ENCODE measurements at regions not wholly inside any gene's neighbourhood (a gene's known extent, or its start where the extent isn't known, plus 50 kb on each side); places are given as distances from the start of the nearest gene placed in this dataset.

- H3K27ac Mint-ChIP-seq, result no peak overlapping the region
- DNase-seq, result no peak
- no peaks in the 10 kb centered on the region for H3K27me3 Mint-ChIP-seq
- no peaks in the 10 kb centered on the region for H3K4me1 ChIP-seq (ENCODE audit: control insufficient read depth in 2 of 2, insufficient read depth in 2 of 2, low read length in 2 of 2)
- no peaks in the 10 kb centered on the region for H4K20me1 ChIP-seq (ENCODE audit: control insufficient read depth, insufficient read depth, low read length, poor library complexity, severe bottlenecking)
- peaks cover 3% of the 10 kb centered on the region for H3K9me3 Mint-ChIP-seq (ENCODE audit: insufficient read depth)
- no peaks in the 10 kb centered on the region for H3K27me3 ChIP-seq (replicated peaks in 1 of 4; ENCODE audit: control extremely low read depth in 1 of 4, control insufficient read depth in 3 of 4, insufficient read depth in 4 of 4, low read length in 3 of 4)
- no peak overlapping the region for H3K4me2 ChIP-seq (replicated peaks; ENCODE audit: low read depth, low read length, poor library complexity, severe bottlenecking)
- H2AFZ ChIP-seq (ENCODE audit: insufficient read depth, low read depth, low read length, poor library complexity, severe bottlenecking), result no peak overlapping the region
- H3K9ac ChIP-seq (ENCODE audit: low read length), result no peak overlapping the region
- ChIA-PET CTCF (no interaction called here), POLR2A (no interaction called here)
- no peaks in the 10 kb centered on the region for H3K4me1 Mint-ChIP-seq
- H3K9me3 ChIP-seq (ENCODE audit: control extremely low read depth in 1 of 3, control insufficient read depth in 2 of 3, insufficient read depth in 1 of 3, low read length in 2 of 3), result peaks cover 0 to 6% (median 0%) of the 10 kb centered on the region in 3 donors
- H3K79me2 ChIP-seq (ENCODE audit: control insufficient read depth, insufficient read depth, low read length), result no peaks in the 10 kb centered on the region
- no peak overlapping the region for H3K4me3 Mint-ChIP-seq
- ATAC-seq (ENCODE audit: low read depth), result no peak
- no peaks in the 10 kb centered on the region for H3K36me3 ChIP-seq (replicated peaks in 1 of 2; ENCODE audit: control extremely low read depth in 1 of 2, control insufficient read depth in 1 of 2, extremely low read depth in 1 of 2, insufficient read depth in 2 of 2, low read length in 1 of 2)
- intact Hi-C loops (cut with micrococcal nuclease), result no loop called here
- no peak overlapping the region for H3K4me3 ChIP-seq (ENCODE audit: control extremely low read depth in 1 of 5, extremely low read depth in 1 of 5, insufficient read depth in 1 of 5, low read depth in 2 of 5, low read length in 4 of 5)
- TF ChIP-seq CTCF (IDR thresholded peaks at IDR 0.05) (no peak), EZH2 (IDR thresholded peaks at IDR 0.05; ENCODE audit: borderline replicate concordance, insufficient read depth, low read depth, low read length, poor library complexity, severe bottlenecking) (no peak)
- H3K27ac ChIP-seq (ENCODE audit: low read length in 2 of 2), result no peak overlapping the region
- 100% methylated on average over 1 of the region's 4 CpGs for WGBS (ENCODE audit: insufficient coverage)
These were observed 1709.0 kb upstream of the WWC1 start for GRCh38 chr5:166582416-166582815.

GRCh38 chr5:166594567-166594966, 1696.9 kb upstream of the WWC1 start:
- Histone ChIP-seq H3K4me1 (ENCODE audit: control insufficient read depth in 2 of 2, insufficient read depth in 2 of 2, low read length in 2 of 2) (no peaks in the 10 kb centered on the region), H3K27ac (ENCODE audit: low read length in 2 of 2) (no peak overlapping the region), H3K9ac (ENCODE audit: low read length) (no peak overlapping the region), H3K9me3 (ENCODE audit: control extremely low read depth in 1 of 3, control insufficient read depth in 2 of 3, insufficient read depth in 1 of 3, low read length in 2 of 3) (peaks cover 0 to 7% (median 0%) of the 10 kb centered on the region in 3 donors), H2AFZ (ENCODE audit: insufficient read depth, low read depth, low read length, poor library complexity, severe bottlenecking) (no peak overlapping the region), H4K20me1 (ENCODE audit: control insufficient read depth, insufficient read depth, low read length, poor library complexity, severe bottlenecking) (no peaks in the 10 kb centered on the region), H3K27me3 (replicated peaks in 1 of 4; ENCODE audit: control extremely low read depth in 1 of 4, control insufficient read depth in 3 of 4, insufficient read depth in 4 of 4, low read length in 3 of 4) (no peaks in the 10 kb centered on the region), H3K36me3 (replicated peaks in 1 of 2; ENCODE audit: control extremely low read depth in 1 of 2, control insufficient read depth in 1 of 2, extremely low read depth in 1 of 2, insufficient read depth in 2 of 2, low read length in 1 of 2) (no peaks in the 10 kb centered on the region), H3K4me2 (replicated peaks; ENCODE audit: low read depth, low read length, poor library complexity, severe bottlenecking) (no peak overlapping the region), H3K79me2 (ENCODE audit: control insufficient read depth, insufficient read depth, low read length) (no peaks in the 10 kb centered on the region), H3K4me3 (ENCODE audit: control extremely low read depth in 1 of 5, extremely low read depth in 1 of 5, insufficient read depth in 1 of 5, low read depth in 2 of 5, low read length in 4 of 5) (no peak overlapping the region)
- Mint-ChIP-seq H3K27me3 (no peaks in the 10 kb centered on the region), H3K9me3 (ENCODE audit: insufficient read depth) (peaks cover 7% of the 10 kb centered on the region), H3K27ac (no peak overlapping the region), H3K4me1 (no peaks in the 10 kb centered on the region), H3K4me3 (no peak overlapping the region)
- ChIA-PET POLR2A (no interaction called here), CTCF (no interaction called here)
- no peak for TF ChIP-seq EZH2 (IDR thresholded peaks at IDR 0.05; ENCODE audit: borderline replicate concordance, insufficient read depth, low read depth, low read length, poor library complexity, severe bottlenecking)
- TF ChIP-seq CTCF (IDR thresholded peaks at IDR 0.05), result no peak
- no peak for DNase-seq
- intact Hi-C loops (cut with micrococcal nuclease), result no loop called here
- ATAC-seq (ENCODE audit: low read depth), result no peak
